ENCODE measurements at regions not wholly inside any gene's neighbourhood (a gene's known extent, or its start where the extent isn't known, plus 50 kb on each side); places are given as distances from the start of the nearest gene placed in this dataset.

GRCh38 chrX:27924718-27925117 is 56.5 kb downstream of the DCAF8L1 start:
- Histone ChIP-seq H3K27me3 (ENCODE audit: insufficient read depth) (no peaks in the 10 kb centered on the region), H3K9me2 (no peaks in the 10 kb centered on the region), H3K4me1 (ENCODE audit: control insufficient read depth in 1 of 2, insufficient read depth in 2 of 2, low read depth in 1 of 2, low read length in 1 of 2) (no peaks in the 10 kb centered on the region), H3K4me3 (ENCODE audit: low read depth in 2 of 2, low read length in 1 of 2) (no peak overlapping the region), H3K36me3 (replicated peaks in 1 of 2; ENCODE audit: control insufficient read depth in 1 of 2, insufficient read depth in 2 of 2, low read length in 1 of 2) (no peaks in the 10 kb centered on the region), H3K27ac (ENCODE audit: low read depth in 2 of 2, low read length in 1 of 2) (no peak overlapping the region), H4K20me1 (ENCODE audit: insufficient read depth) (no peaks in the 10 kb centered on the region), H3K4me2 (no peak overlapping the region), H3F3A (replicated peaks; ENCODE audit: insufficient read depth) (no peaks in the 10 kb centered on the region), H3K9ac (no peak overlapping the region), H3K79me2 (ENCODE audit: insufficient read depth) (no peaks in the 10 kb centered on the region), H2AFZ (ENCODE audit: low read depth) (no peak overlapping the region), H3K9me3 (no peaks in the 10 kb centered on the region)
- no peak for DNase-seq
- TF ChIP-seq YY1 (IDR thresholded peaks at IDR 0.05; ENCODE audit: low read depth) (no peak), NFIC (IDR thresholded peaks at IDR 0.05; ENCODE audit: borderline replicate concordance) (no peak), RCOR1 (IDR thresholded peaks at IDR 0.05; ENCODE audit: low read length) (no peak)
- CTCF ChIA-PET, result no interaction called here
- POLR2A ChIA-PET, result no interaction called here

- POLR2A ChIA-PET, result no interaction called here
- 11% methylated on average over 4 of the region's 4 CpGs for WGBS (ENCODE audit: low lambda C conversion rate)
Measured at GRCh38 chrX:27924261-27924660, 57.0 kb downstream of the DCAF8L1 start.

More at GRCh38 chrX:27924261-27924660, 57.0 kb downstream of the DCAF8L1 start:
- Histone ChIP-seq H3K27me3 (ENCODE audit: insufficient read depth) (no peaks in the 10 kb centered on the region), H3K9me3 (no peaks in the 10 kb centered on the region), H3K9me2 (no peaks in the 10 kb centered on the region), H2AFZ (ENCODE audit: low read depth) (no peak overlapping the region), H4K20me1 (ENCODE audit: insufficient read depth) (no peaks in the 10 kb centered on the region), H3K9ac (no peak overlapping the region), H3K4me1 (ENCODE audit: control insufficient read depth in 1 of 2, insufficient read depth in 2 of 2, low read depth in 1 of 2, low read length in 1 of 2) (no peaks in the 10 kb centered on the region), H3F3A (replicated peaks; ENCODE audit: insufficient read depth) (no peaks in the 10 kb centered on the region), H3K79me2 (ENCODE audit: insufficient read depth) (no peaks in the 10 kb centered on the region), H3K4me3 (ENCODE audit: low read depth in 2 of 2, low read length in 1 of 2) (no peak overlapping the region), H3K27ac (ENCODE audit: low read depth in 2 of 2, low read length in 1 of 2) (no peak overlapping the region), H3K4me2 (no peak overlapping the region), H3K36me3 (replicated peaks in 1 of 2; ENCODE audit: control insufficient read depth in 1 of 2, insufficient read depth in 2 of 2, low read length in 1 of 2) (no peaks in the 10 kb centered on the region)
- TF ChIP-seq USF2 (IDR thresholded peaks at IDR 0.05; ENCODE audit: borderline replicate concordance, low read depth, low read length) (no peak), MXI1 (IDR thresholded peaks at IDR 0.05; ENCODE audit: low read depth, low read length) (no peak), MEF2A (IDR thresholded peaks at IDR 0.05; ENCODE audit: borderline replicate concordance, low read depth) (no peak), ELF1 (IDR thresholded peaks at IDR 0.05) (no peak), NFIC (IDR thresholded peaks at IDR 0.05; ENCODE audit: borderline replicate concordance) (no peak), TCF12 (IDR thresholded peaks at IDR 0.05) (no peak), USF1 (IDR thresholded peaks at IDR 0.05; ENCODE audit: borderline replicate concordance, low read depth) (no peak)
- TF ChIP-seq, protein P1, sequence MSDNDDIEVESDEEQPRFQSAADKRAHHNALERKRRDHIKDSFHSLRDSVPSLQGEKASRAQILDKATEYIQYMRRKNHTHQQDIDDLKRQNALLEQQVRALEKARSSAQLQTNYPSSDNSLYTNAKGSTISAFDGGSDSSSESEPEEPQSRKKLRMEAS (IDR thresholded peaks at IDR 0.05; ENCODE audit: low read depth), result no peak
- TF ChIP-seq, protein P2, sequence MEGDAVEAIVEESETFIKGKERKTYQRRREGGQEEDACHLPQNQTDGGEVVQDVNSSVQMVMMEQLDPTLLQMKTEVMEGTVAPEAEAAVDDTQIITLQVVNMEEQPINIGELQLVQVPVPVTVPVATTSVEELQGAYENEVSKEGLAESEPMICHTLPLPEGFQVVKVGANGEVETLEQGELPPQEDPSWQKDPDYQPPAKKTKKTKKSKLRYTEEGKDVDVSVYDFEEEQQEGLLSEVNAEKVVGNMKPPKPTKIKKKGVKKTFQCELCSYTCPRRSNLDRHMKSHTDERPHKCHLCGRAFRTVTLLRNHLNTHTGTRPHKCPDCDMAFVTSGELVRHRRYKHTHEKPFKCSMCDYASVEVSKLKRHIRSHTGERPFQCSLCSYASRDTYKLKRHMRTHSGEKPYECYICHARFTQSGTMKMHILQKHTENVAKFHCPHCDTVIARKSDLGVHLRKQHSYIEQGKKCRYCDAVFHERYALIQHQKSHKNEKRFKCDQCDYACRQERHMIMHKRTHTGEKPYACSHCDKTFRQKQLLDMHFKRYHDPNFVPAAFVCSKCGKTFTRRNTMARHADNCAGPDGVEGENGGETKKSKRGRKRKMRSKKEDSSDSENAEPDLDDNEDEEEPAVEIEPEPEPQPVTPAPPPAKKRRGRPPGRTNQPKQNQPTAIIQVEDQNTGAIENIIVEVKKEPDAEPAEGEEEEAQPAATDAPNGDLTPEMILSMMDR (IDR thresholded peaks at IDR 0.05), result no peak
- no peak for DNase-seq
- CTCF ChIA-PET, result no interaction called here
